B cell (primary cell): ENCODE measurements at regions not wholly inside any gene's neighbourhood (a gene's known extent, or its start where the extent isn't known, plus 50 kb on each side); places are given as distances from the start of the nearest gene placed in this dataset.

Experiments
- ATAC-seq: fragments of 200-7000 bp; cut with Tn5 transposase; one replicate; pipeline ENCODE4 v1.10.0; 2021; ENCODE audit warnings: low read depth, mild to moderate bottlenecking, moderate number of reproducible peaks, moderate library complexity
- CTCF ChIA-PET: fragments of 350-600 bp; sonication (Branson Sonifier 250); formaldehyde crosslinking; loops from one replicate; lab custom pipeline; 2021; ENCODE audit warnings: antibody characterized with exemption, inconsistent platforms; lab: Charles Lee
- POLR2A ChIA-PET: fragments of 350-600 bp; sonication (Branson Sonifier 250); formaldehyde crosslinking; loops from one replicate; lab custom pipeline; 2021; ENCODE audit warnings: antibody characterized with exemption; lab: Charles Lee
- DNase-seq: peaks from one replicate; pipeline ENCODE4 v3.0.0; 2013
- H2AFZ ChIP-seq: 2 replicates; pipeline ENCODE4 v1.6.1; 2012; ENCODE audit warnings: mild to moderate bottlenecking, low read depth, low read length; ENCODE audit not compliant: insufficient read depth, poor library complexity, severe bottlenecking
- H3K27ac ChIP-seq, 2 donors: 1 replicate in 1 of 2; 2 replicates in 1 of 2; pipeline ENCODE4 v1.5.1; 2012 to 2013; ENCODE audit warnings: low read length in 2 of 2, mild to moderate bottlenecking in 2 of 2, moderate library complexity in 1 of 2
- H3K27me3 ChIP-seq, 4 experiments: fragments of 200-600 bp in 1 of 4; sonication (generic) in 1 of 4; replicated peaks in 1 of 4; 1 replicate in 2 of 4; 2 replicates in 2 of 4; pipeline versions ENCODE4 v1.6.1 to v1.7.0; 2013 to 2016; ENCODE audit warnings: low read length in 3 of 4, mild to moderate bottlenecking in 2 of 4, mixed read lengths in 1 of 4, moderate library complexity in 1 of 4; ENCODE audit not compliant: insufficient read depth in 4 of 4, control insufficient read depth in 3 of 4; ENCODE audit errors: control extremely low read depth in 1 of 4
- H3K36me3 ChIP-seq, 2 experiments: replicated peaks in 1 of 2; 1 replicate in 1 of 2; 2 replicates in 1 of 2; pipeline versions ENCODE4 v1.6.1 to v1.7.1; 2013; ENCODE audit warnings: low read length in 1 of 2; ENCODE audit not compliant: insufficient read depth in 2 of 2, control insufficient read depth in 1 of 2; ENCODE audit errors: control extremely low read depth in 1 of 2, extremely low read depth in 1 of 2
- H3K4me1 ChIP-seq, 2 donors: fragments of 200-600 bp in 1 of 2; sonication (generic) in 1 of 2; 1 replicate in 1 of 2; 2 replicates in 1 of 2; pipeline versions ENCODE4 v1.5.1 to v1.6.1; 2013 to 2017; ENCODE audit warnings: low read length in 2 of 2; ENCODE audit not compliant: control insufficient read depth in 2 of 2, insufficient read depth in 2 of 2
- H3K4me2 ChIP-seq: replicated peaks from 2 replicates; pipeline ENCODE3; 2012; ENCODE audit warnings: mild to moderate bottlenecking, low read depth, low read length; ENCODE audit not compliant: poor library complexity, severe bottlenecking
- H3K4me3 ChIP-seq, 5 experiments: fragments of 200-600 bp in 1 of 5; sonication (generic) in 1 of 5; 1 replicate in 3 of 5; 2 replicates in 2 of 5; pipeline versions ENCODE4 v1.5.1 to v1.7.0; 2011 to 2016; ENCODE audit warnings: low read length in 4 of 5, mild to moderate bottlenecking in 4 of 5, low read depth in 2 of 5, control low read depth in 1 of 5, moderate library complexity in 1 of 5; ENCODE audit not compliant: insufficient read depth in 1 of 5; ENCODE audit errors: control extremely low read depth in 1 of 5, extremely low read depth in 1 of 5
- H3K79me2 ChIP-seq: fragments of 200-600 bp; sonication (generic); one replicate; pipeline ENCODE4 v1.6.0; 2016; ENCODE audit warnings: low read length; ENCODE audit not compliant: control insufficient read depth, insufficient read depth
- H3K9ac ChIP-seq: fragments of 200-600 bp; sonication (generic); 2 replicates; pipeline ENCODE4 v1.6.1; 2017; ENCODE audit warnings: mild to moderate bottlenecking, low read length, moderate library complexity
- H3K9me3 ChIP-seq, 3 donors: one replicate each; pipeline versions ENCODE4 v1.6.1 to v1.7.1; 2013; ENCODE audit warnings: low read length in 2 of 3; ENCODE audit not compliant: control insufficient read depth in 2 of 3, insufficient read depth in 1 of 3; ENCODE audit errors: control extremely low read depth in 1 of 3
- H4K20me1 ChIP-seq: 2 replicates; pipeline ENCODE4 v1.6.0; 2012; ENCODE audit warnings: mild to moderate bottlenecking, low read length; ENCODE audit not compliant: insufficient read depth, control insufficient read depth, poor library complexity, severe bottlenecking
- H3K27ac Mint-ChIP-seq: one replicate; pipeline ENCODE4 v1.8.0; 2021; ENCODE audit warnings: mixed read lengths
- H3K27me3 Mint-ChIP-seq: one replicate; pipeline ENCODE4 v1.8.0; 2021; ENCODE audit warnings: mixed read lengths
- H3K4me1 Mint-ChIP-seq: one replicate; pipeline ENCODE4 v1.8.0; 2021; ENCODE audit warnings: mixed read lengths
- H3K4me3 Mint-ChIP-seq: one replicate; pipeline ENCODE4 v1.8.0; 2021; ENCODE audit warnings: mixed read lengths
- H3K9me3 Mint-ChIP-seq: one replicate; pipeline ENCODE4 v1.8.0; 2022; ENCODE audit warnings: mixed read lengths; ENCODE audit not compliant: insufficient read depth
- EZH2 ChIP-seq: IDR thresholded peaks from 2 replicates; pipeline ENCODE4 v1.6.1; 2012; ENCODE audit warnings: borderline replicate concordance, low read depth, mild to moderate bottlenecking, moderate library complexity, low read length; ENCODE audit not compliant: insufficient read depth, poor library complexity, severe bottlenecking
- WGBS: methylation state at CpG from one replicate; pipeline ENCODE4 v1.1.5; 2013; ENCODE audit warnings: missing lambda C conversion rate; ENCODE audit not compliant: insufficient coverage; 5-methylcytosine and 5-hydroxymethylcytosine counted together
- intact Hi-C: fragments of 100-400 bp; cut with micrococcal nuclease; formaldehyde crosslinking; loops from one replicate; pipeline ENCODE4 v1.10.0; 2022
- TF ChIP-seq, protein P1 (sequence below): fragments of 200-600 bp; IDR thresholded peaks from one replicate; pipeline ENCODE4 v1.8.0; 2022; ENCODE audit warnings: antibody characterized with exemption, mild to moderate bottlenecking

DNA sequence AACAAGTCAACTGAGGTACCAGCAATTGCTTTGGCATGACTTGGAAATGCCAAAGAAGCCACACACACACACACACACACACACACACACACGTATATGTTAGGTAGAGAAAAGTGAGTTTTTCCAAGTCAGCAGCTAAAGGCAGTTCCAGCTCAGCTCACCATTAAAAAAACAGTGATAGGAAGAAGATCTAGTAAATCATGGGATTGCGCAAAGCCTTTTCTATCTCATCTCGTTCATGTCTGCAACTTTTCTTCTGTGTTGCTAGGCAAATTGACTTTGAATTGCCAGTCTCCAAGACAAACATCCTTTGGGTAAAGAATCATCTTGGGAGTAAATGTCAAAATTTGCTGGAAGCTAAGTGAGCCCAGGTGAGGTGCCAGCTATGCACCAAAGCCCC lies 500.1 kb downstream of the ENC1 start:
- Histone ChIP-seq H3K4me2 (no peak overlapping the region), H4K20me1 (no peaks in the 10 kb centered on the region), H3K27me3 (no peaks in the 10 kb centered on the region), H3K4me1 (no peaks in the 10 kb centered on the region), H3K9me3 (no peaks in the 10 kb centered on the region), H3K9ac (no peak overlapping the region), H3K4me3 (no peak overlapping the region), H3K27ac (no peak overlapping the region), H2AFZ (no peak overlapping the region), H3K36me3 (no peaks in the 10 kb centered on the region), H3K79me2 (no peaks in the 10 kb centered on the region)
- Mint-ChIP-seq H3K4me3 (no peak overlapping the region), H3K27me3 (peaks cover 4% of the 10 kb centered on the region), H3K27ac (no peak overlapping the region), H3K4me1 (no peaks in the 10 kb centered on the region), H3K9me3 (no peaks in the 10 kb centered on the region)
- ATAC-seq (no peak), DNase-seq (no peak)
- intact Hi-C loops = no loop called here
- CTCF ChIA-PET = no interaction called here
- WGBS = 100% methylated on average over 1 of the region's 3 CpGs
- POLR2A ChIA-PET = no interaction called here
- TF ChIP-seq EZH2 = no peak
- TF ChIP-seq, protein P1, sequence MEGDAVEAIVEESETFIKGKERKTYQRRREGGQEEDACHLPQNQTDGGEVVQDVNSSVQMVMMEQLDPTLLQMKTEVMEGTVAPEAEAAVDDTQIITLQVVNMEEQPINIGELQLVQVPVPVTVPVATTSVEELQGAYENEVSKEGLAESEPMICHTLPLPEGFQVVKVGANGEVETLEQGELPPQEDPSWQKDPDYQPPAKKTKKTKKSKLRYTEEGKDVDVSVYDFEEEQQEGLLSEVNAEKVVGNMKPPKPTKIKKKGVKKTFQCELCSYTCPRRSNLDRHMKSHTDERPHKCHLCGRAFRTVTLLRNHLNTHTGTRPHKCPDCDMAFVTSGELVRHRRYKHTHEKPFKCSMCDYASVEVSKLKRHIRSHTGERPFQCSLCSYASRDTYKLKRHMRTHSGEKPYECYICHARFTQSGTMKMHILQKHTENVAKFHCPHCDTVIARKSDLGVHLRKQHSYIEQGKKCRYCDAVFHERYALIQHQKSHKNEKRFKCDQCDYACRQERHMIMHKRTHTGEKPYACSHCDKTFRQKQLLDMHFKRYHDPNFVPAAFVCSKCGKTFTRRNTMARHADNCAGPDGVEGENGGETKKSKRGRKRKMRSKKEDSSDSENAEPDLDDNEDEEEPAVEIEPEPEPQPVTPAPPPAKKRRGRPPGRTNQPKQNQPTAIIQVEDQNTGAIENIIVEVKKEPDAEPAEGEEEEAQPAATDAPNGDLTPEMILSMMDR = no peak

DNA sequence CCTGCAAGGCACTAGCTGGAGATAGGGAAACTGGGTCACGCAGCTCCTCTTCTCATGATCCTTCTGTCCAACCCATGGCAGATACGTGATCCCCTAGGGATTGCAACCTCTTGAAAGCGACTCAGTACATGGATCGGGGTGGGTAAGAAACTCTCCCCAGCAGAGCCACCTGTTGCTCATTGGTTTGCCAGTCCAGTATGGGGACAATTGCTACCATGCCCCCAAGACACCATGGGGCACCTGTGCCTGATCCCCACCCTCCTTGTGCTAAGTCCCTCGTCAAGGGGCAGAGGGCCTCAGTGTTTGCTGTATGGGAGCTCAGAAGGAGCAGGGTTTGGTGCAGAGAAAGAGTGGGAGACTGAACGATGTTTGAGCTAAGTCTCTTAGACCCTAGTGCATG lies 500.9 kb downstream of the ENC1 start:
- ChIA-PET POLR2A (no interaction called here), CTCF (no interaction called here)
- Mint-ChIP-seq H3K4me1 (no peaks in the 10 kb centered on the region), H3K9me3 (no peaks in the 10 kb centered on the region), H3K4me3 (no peak overlapping the region), H3K27me3 (peaks cover 4% of the 10 kb centered on the region), H3K27ac (no peak overlapping the region)
- no peaks in the 10 kb centered on the region for H3K36me3 ChIP-seq
- no peaks in the 10 kb centered on the region for H3K27me3 ChIP-seq
- 88% methylated on average over 5 of the region's 6 CpGs for WGBS
- no peak overlapping the region for H2AFZ ChIP-seq
- TF ChIP-seq EZH2 = no peak
- no peak for DNase-seq
- no peaks in the 10 kb centered on the region for H3K9me3 ChIP-seq
- no peaks in the 10 kb centered on the region for H4K20me1 ChIP-seq
- H3K79me2 ChIP-seq = no peaks in the 10 kb centered on the region
- no peak overlapping the region for H3K9ac ChIP-seq
- intact Hi-C loops = no loop called here
- no peak overlapping the region for H3K4me2 ChIP-seq
- H3K4me3 ChIP-seq = no peak overlapping the region
- H3K4me1 ChIP-seq = no peaks in the 10 kb centered on the region
- ATAC-seq = no peak
- no peak overlapping the region for H3K27ac ChIP-seq
